IgD-negative memory B cell (primary cell): ENCODE measurements at regions not wholly inside any gene's neighbourhood (a gene's known extent, or its start where the extent isn't known, plus 50 kb on each side); places are given as distances from the start of the nearest gene placed in this dataset.
A peak's percentile ranks its signal among the peaks of the same experiment; 100 is the strongest.

Source experiments
- H3K27ac Mint-ChIP-seq, 3 donors: one replicate each; pipeline ENCODE4 v1.8.0; 2020 to 2022; ENCODE audit warnings: mild to moderate bottlenecking in 3 of 3, mixed read lengths in 3 of 3, moderate library complexity in 1 of 3
- H3K27me3 Mint-ChIP-seq: one replicate; pipeline ENCODE4 v1.8.0; 2021; ENCODE audit warnings: mixed read lengths
- H3K36me3 Mint-ChIP-seq: one replicate; pipeline ENCODE4 v1.8.0; 2020; ENCODE audit warnings: mild to moderate bottlenecking, mixed read lengths
- H3K4me1 Mint-ChIP-seq, 3 donors: one replicate each; pipeline ENCODE4 v1.8.0; 2020 to 2022; ENCODE audit warnings: mixed read lengths in 3 of 3, mild to moderate bottlenecking in 1 of 3
- H3K4me3 Mint-ChIP-seq, 4 donors: one replicate each; pipeline ENCODE4 v1.8.0; 2020 to 2022; ENCODE audit warnings: mild to moderate bottlenecking in 4 of 4, mixed read lengths in 4 of 4, moderate library complexity in 3 of 4
- H3K9me3 Mint-ChIP-seq, 3 donors: one replicate each; pipeline ENCODE4 v1.8.0; 2020 to 2021; ENCODE audit warnings: mixed read lengths in 3 of 3, mild to moderate bottlenecking in 1 of 3

DNA sequence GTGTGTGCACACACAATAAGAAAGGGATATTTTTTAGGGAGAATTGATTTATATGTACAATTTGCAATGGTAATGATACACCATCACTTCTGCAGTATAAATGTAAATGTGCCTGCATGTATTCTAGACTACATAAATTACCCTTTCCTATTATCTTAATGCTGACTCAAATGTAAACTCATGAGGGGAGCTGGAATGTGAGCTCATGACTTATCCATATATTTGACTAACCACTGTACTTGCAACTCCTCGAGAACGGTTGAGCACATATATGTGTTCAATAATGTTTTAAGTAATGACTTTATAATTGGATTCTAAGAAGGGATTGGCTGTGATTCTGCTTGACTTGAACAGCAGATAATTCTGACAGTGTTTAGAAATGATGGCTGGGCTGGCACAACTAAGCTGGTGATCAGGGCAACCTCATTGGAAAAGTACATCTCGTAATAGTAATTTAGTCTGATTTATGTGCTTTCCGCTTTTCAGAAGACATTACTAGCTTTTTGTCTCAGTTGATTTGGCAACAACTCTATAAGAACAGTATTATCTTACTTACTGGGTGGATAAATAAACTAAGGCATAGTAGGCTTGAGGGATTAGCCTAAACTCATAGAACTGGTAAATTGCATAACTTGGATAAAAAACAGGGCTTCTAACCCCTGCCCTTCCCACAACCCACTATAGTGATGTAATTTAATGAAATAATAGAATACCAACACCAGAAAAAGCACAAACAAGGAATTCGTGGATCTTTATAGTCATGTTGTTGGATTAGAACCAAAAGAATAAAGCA lies 130.2 kb upstream of the SPEF2 start:
- Mint-ChIP-seq H3K27ac (no peak overlapping the region), H3K4me1 (peaks cover 0 to 5% (median 2%) of the 10 kb centered on the region in 3 donors), H3K4me3 (no peak overlapping the region), H3K9me3 (no peaks in the 10 kb centered on the region), H3K36me3 (no peaks in the 10 kb centered on the region), H3K27me3 (no peaks in the 10 kb centered on the region)

DNA sequence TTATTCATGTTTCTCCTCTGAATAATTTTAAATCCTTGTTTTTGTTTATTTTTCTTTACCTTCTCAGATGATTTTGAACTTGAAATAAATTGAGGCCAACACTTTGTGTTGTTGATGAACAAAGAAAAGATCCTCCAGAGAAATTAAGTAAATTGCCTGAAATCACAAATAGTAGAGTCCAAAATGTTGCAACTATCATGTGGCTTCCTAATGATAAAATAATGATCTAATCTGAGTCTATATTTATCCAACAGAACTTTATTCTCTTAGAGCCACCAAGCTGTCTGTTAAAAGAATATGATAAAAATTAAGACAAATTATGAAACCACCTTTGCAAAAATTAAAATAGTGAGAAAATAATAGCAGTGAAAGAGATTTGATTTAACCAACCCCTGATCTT lies 132.2 kb upstream of the SPEF2 start:
- Mint-ChIP-seq H3K27ac (no peak overlapping the region), H3K27me3 (no peaks in the 10 kb centered on the region), H3K4me3 (no peak overlapping the region), H3K9me3 (no peaks in the 10 kb centered on the region), H3K4me1 (peaks cover 0 to 5% (median 2%) of the 10 kb centered on the region in 3 donors), H3K36me3 (no peaks in the 10 kb centered on the region)

DNA sequence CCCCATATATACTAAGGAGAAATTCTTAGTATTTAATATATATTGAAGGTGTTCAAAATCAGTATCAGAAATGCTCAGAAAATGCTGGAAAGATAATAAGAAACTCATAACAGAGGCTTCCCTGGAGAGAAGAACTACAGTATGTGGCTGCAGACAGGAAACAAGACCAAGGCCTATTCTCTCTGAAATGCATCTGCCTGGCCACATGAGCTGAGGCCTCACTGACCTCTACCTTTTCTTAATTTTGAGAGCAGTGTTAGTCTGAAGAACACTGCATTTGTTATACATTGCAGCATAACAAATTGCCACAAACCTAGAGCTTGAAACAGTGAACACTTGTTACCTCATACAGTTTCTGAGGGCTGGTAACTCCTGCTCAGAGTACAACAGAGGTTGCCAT lies 133.4 kb upstream of the SPEF2 start:
- no peak overlapping the region for H3K4me3 Mint-ChIP-seq
- peaks cover 4 to 13% (median 7%) of the 10 kb centered on the region in 3 donors for H3K4me1 Mint-ChIP-seq
- no peaks in the 10 kb centered on the region for H3K27me3 Mint-ChIP-seq
- no peak overlapping the region for H3K27ac Mint-ChIP-seq
- H3K9me3 Mint-ChIP-seq: peaks cover under 1 to 1% (median 1%) of the 10 kb centered on the region in 3 donors
- H3K36me3 Mint-ChIP-seq: no peaks in the 10 kb centered on the region

DNA sequence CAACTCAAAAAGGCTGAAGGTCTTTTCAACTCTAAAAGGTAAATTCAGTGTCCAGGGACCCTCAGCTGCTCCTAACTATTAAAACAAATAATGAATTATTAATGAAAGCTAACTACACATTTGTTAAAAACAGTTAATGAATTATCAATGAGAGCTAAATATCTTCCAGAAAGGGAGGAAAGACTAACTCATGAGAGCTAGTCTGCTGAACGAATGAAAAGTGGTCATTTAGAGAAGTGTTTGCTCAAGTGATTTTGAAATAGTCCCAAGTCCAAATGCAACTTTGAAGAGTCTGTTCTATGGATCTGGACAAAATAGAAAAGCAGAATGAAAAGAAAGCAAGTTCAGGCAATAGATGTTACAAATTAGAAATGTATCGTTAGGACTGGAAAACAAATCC lies 133.9 kb upstream of the SPEF2 start:
- H3K4me1 Mint-ChIP-seq: peaks cover 9 to 17% (median 10%) of the 10 kb centered on the region in 3 donors
- peaks cover 1 to 4% (median 2%) of the 10 kb centered on the region in 3 donors for H3K9me3 Mint-ChIP-seq
- no peak overlapping the region for H3K4me3 Mint-ChIP-seq
- H3K27me3 Mint-ChIP-seq: no peaks in the 10 kb centered on the region
- no peaks in the 10 kb centered on the region for H3K36me3 Mint-ChIP-seq
- H3K27ac Mint-ChIP-seq: no peak overlapping the region

DNA sequence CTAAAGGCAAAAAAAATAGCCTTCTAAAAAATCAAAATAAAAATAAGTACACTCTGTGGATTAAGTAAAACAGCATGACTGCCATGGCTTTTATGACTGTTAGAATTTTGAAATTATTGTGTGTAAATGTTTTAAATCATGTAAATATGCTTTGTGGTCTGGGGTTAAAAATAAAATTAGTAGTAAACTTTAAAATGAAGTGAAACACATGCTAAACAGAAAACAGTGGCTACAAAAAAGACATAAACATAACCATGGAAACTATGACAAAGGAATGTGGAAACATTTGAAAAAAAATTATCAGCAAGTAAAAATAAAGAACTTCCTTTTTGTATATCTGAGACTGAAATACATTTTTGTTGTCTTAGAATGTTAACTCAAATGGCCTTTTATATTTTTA lies 134.5 kb upstream of the SPEF2 start:
- Mint-ChIP-seq H3K4me3 (no peak overlapping the region), H3K27ac (no peak overlapping the region), H3K27me3 (no peaks in the 10 kb centered on the region), H3K9me3 (peaks cover 1 to 4% (median 2%) of the 10 kb centered on the region in 3 donors), H3K4me1 (peaks cover 9 to 17% (median 11%) of the 10 kb centered on the region in 3 donors), H3K36me3 (no peaks in the 10 kb centered on the region)

DNA sequence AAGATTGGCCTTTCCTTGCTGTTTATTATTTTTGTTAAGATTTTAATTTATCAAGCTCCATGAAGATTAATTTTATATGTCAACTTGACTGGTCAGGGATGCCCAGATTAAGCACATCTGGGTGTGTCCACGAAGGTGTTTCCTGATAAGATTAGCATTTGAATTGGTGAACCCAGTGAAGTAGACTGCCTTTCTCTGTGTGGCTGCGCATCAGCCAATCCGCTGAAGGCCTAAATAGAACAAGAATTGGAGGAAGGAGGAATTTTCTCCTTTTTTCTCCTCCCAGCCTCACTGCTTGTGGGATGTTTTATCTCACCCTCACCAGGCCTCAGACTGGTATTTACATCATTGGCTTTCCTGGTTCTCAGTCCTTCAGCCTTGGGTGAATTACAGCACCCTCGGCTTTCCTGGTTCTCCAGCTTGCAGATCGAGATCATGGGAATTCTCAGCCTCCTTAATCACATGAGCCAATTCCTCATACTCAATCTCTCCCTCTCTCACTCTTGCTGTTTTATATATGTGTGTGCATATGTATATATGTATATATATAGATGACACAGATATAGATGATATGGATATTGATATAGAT lies 135.4 kb upstream of the SPEF2 start:
- Mint-ChIP-seq H3K4me3 (no peak overlapping the region), H3K27me3 (no peaks in the 10 kb centered on the region), H3K27ac (no peak overlapping the region), H3K36me3 (no peaks in the 10 kb centered on the region), H3K4me1 (peaks cover 9 to 17% (median 11%) of the 10 kb centered on the region in 3 donors), H3K9me3 (peaks cover 1 to 4% (median 2%) of the 10 kb centered on the region in 3 donors)

DNA sequence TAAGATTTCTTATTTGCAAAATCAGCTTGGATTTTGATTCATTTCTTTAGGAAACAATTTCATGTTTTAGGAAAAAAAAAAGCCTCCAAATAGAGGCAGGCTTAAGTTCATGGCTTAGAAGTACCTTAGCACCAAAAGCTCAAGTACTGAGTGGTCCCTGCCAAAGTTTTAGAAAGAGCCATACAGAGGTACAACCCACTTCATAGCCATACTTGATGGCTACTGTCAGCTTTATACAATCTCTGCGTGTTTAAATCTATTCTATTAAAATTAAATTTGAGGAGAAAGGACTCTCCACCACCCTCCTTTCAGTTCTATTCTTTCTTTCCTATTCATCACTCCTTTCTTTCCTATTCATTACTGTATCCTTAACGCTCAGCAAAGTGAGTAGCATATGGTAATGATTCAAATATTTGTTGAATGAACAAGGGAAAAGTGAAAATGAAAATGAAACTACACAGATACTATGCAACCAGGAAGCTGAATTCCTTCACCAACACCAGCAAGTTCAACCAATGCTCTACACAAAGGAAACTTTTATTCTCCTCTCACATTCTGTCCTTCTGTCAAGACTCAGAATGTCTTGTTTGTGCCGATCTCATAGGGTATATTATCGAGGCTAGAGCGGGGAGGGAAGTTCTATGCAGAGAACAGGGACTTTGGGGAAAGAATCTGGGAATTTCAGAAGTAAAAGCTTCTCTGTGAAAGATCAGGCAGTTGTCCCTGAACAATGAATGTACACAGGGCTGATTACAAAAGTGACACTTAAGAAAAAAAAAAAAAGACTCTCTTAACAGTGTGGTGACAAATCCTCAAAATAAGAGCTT lies 138.6 kb upstream of the SPEF2 start:
- Mint-ChIP-seq H3K27ac (peak overlapping the region in 2 of 3 donors; percentile 42 to 43), H3K4me1 (peaks cover 9 to 17% (median 13%) of the 10 kb centered on the region in 3 donors), H3K27me3 (no peaks in the 10 kb centered on the region), H3K9me3 (peaks cover 1 to 4% (median 2%) of the 10 kb centered on the region in 3 donors), H3K36me3 (no peaks in the 10 kb centered on the region), H3K4me3 (peak overlapping the region in 3 of 4 donors; percentile 63 to 65 (median 63))

DNA sequence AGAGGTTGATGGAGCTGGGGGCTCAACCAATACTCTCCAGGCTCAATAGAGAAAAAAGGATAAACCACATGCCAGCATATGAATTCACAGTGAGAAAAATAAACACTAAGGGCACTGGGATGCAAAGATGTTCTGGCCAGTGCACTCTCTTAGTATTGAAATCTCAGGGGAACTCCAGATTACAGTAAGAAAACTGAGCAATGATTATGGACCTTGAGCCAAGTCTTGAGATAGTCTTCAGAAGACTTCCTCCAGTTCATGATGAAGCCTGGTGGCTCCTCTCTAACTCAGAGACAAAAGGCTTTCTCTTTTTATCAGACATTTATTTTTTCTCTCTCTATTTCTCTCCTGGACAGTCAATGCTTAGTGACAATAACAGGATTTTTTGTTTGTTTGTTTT lies 139.8 kb upstream of the SPEF2 start:
- Mint-ChIP-seq H3K4me1 (peaks cover 9 to 16% (median 13%) of the 10 kb centered on the region in 3 donors), H3K27me3 (peaks cover 2% of the 10 kb centered on the region), H3K36me3 (no peaks in the 10 kb centered on the region), H3K9me3 (peaks cover 1 to 4% (median 2%) of the 10 kb centered on the region in 3 donors), H3K4me3 (no peak overlapping the region), H3K27ac (no peak overlapping the region)

DNA sequence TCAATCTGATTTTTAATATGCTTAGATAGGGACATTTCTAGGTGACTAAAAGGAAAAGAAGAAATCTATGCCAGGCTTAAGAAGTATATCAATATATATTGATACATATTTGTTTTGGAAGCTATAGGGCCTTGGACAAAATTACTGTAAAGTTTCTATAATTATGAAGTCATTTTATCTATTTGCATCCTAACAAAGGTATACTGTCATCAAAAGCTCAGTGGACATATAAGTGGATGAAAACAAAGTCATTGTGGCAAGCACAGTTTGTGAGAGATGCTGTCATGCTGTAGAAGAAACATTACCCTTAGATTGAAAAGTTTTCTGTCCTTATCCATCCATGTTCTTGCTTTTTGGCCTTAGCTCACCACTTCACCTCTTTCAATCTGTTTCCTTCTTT lies 140.3 kb upstream of the SPEF2 start:
- Mint-ChIP-seq H3K27me3 (peaks cover 2% of the 10 kb centered on the region), H3K36me3 (no peaks in the 10 kb centered on the region), H3K4me3 (no peak overlapping the region), H3K27ac (no peak overlapping the region), H3K4me1 (peaks cover 9 to 12% (median 11%) of the 10 kb centered on the region in 3 donors), H3K9me3 (peaks cover 1 to 4% (median 2%) of the 10 kb centered on the region in 3 donors)

DNA sequence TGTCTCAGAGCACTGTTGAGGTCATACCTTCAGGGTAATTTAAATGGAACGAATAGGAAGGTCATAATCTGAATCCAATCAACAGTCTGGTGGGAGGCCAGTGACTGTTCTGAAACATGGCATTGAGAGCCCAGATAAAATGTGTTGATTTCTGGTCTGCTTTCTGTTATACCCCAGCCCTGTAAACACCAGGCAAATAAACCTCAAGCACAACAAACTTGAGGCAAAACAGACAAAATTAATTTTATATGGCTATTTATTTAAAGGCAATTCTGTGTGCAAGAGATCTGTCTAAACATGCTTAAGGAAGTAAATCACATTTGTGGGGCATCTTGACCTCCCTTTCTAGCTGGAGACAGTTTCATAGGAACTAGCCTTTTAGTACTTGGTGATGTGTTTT lies 140.9 kb upstream of the SPEF2 start:
- H3K4me1 Mint-ChIP-seq: peaks cover 9 to 12% (median 11%) of the 10 kb centered on the region in 3 donors
- H3K27ac Mint-ChIP-seq: no peak overlapping the region
- no peaks in the 10 kb centered on the region for H3K36me3 Mint-ChIP-seq
- H3K9me3 Mint-ChIP-seq: peaks cover 1 to 4% (median 2%) of the 10 kb centered on the region in 3 donors
- H3K27me3 Mint-ChIP-seq: peaks cover 2% of the 10 kb centered on the region
- no peak overlapping the region for H3K4me3 Mint-ChIP-seq

DNA sequence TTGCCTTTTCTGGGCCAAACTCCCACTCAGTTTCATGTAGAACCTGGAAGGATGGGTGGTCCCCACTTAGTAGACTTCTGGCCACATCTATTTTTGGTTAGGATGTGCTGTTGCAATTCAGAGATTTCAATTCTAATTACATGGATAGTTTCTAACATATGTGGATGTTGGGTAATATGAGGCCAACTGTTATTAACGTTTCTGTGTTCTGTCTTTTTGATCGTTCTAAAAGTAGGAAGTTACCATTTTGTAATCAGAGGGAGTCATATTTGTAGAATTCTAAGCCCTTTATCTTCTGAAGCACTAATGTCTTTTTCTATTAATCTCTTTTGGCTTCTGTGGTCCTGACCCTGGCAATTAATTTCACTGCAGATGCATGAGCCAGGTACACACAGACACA lies 141.6 kb upstream of the SPEF2 start:
- Mint-ChIP-seq H3K27me3 (peaks cover 2% of the 10 kb centered on the region), H3K36me3 (no peaks in the 10 kb centered on the region)

DNA sequence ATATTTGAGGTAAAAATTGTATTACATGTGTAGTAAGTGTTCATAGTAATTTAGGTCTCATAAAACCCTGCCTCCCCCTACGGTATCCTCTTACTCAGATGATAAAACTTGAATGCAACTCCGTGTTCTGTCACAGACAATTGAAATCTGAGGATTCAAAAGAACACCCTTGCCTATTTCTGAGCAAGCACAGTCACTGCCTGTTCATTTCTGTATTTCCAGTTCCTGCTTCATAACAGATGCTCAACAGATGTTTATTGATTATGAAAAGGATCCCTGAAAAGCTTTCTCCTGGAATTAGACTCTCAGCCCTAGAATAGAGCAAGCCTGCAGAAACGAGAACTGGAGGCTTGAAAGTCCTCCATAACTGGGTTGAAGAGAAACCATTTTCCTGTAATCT lies 144.1 kb upstream of the SPEF2 start:
- H3K4me3 Mint-ChIP-seq: no peak overlapping the region
- H3K27ac Mint-ChIP-seq: no peak overlapping the region
- peaks cover 0 to 3% (median 0%) of the 10 kb centered on the region in 3 donors for H3K4me1 Mint-ChIP-seq
- peaks cover 2% of the 10 kb centered on the region for H3K27me3 Mint-ChIP-seq
- H3K9me3 Mint-ChIP-seq: no peaks in the 10 kb centered on the region
- no peaks in the 10 kb centered on the region for H3K36me3 Mint-ChIP-seq

More for the DNA sequence above, 141.6 kb upstream of the SPEF2 start:
- Mint-ChIP-seq H3K4me1 (peaks cover 9 to 12% (median 11%) of the 10 kb centered on the region in 3 donors), H3K4me3 (no peak overlapping the region), H3K9me3 (peaks cover 1 to 4% (median 2%) of the 10 kb centered on the region in 3 donors), H3K27ac (no peak overlapping the region)

DNA sequence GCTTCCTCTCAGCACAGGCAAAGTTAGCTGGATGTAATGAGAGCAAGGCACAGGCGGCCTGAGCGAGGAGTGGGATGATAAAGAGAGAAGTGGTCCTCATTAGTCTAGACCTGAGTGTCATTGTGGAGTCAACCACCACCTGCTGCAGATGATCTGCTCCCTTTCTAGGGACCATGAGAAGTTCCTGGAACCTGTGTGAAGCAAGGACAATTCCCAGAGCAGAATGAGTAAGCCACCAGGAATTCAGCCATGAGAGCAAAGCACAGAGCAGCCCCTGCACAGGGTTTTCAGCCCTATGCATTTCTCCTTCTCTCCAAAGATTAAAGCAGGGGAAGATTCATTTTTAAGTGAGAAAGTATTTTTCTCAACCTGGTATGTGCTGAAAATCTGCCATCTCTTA lies 146.8 kb upstream of the SPEF2 start:
- Mint-ChIP-seq H3K4me3 (no peak overlapping the region), H3K27me3 (peaks cover 2% of the 10 kb centered on the region), H3K9me3 (no peaks in the 10 kb centered on the region), H3K27ac (no peak overlapping the region), H3K4me1 (peaks cover 0 to 2% (median 0%) of the 10 kb centered on the region in 3 donors), H3K36me3 (no peaks in the 10 kb centered on the region)

DNA sequence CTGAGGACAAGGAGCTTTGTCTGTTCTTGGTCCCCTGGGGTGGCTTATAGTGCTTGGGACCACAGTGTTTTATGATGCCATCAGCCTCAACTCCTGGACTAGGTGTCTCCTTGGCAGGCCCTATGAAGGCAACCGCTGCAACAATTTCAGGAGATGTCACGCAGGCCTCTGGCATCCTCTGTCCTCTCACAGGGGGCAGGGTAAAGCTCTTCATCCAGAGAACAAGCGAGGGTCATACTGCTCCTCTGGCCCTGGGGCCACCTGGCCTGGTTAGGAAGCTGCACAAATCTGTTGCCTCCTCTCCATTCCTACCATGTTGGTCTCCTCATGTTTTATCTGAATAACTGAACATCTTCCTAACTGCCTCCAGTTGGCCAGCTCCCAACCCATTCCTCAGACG lies 148.9 kb upstream of the SPEF2 start:
- no peaks in the 10 kb centered on the region for H3K4me1 Mint-ChIP-seq
- H3K27ac Mint-ChIP-seq: no peak overlapping the region
- peaks cover 2% of the 10 kb centered on the region for H3K27me3 Mint-ChIP-seq
- no peak overlapping the region for H3K4me3 Mint-ChIP-seq
- peaks cover 0 to 5% (median 0%) of the 10 kb centered on the region in 3 donors for H3K9me3 Mint-ChIP-seq
- H3K36me3 Mint-ChIP-seq: no peaks in the 10 kb centered on the region

DNA sequence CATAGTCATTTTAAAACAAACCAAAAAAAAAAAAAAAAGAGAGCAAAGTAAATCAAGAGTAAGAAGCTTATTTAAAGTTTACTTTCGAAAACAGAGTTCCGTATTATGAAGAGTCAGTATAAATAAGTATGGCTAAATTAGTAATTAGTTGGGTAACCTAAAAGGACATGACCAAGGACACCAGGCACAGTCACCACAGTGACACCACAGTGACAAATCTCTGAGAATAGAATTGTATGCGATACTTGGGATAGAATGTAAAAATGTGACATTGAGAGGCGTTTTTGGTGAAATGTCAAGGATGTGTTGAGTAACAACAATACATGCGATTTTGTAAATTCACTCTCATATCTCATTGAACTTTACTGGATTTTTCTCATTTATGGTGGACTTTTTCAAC lies 150.9 kb upstream of the SPEF2 start:
- Mint-ChIP-seq H3K27me3 (no peaks in the 10 kb centered on the region), H3K4me3 (no peak overlapping the region), H3K9me3 (peaks cover 0 to 5% (median 0%) of the 10 kb centered on the region in 3 donors), H3K4me1 (no peaks in the 10 kb centered on the region), H3K36me3 (no peaks in the 10 kb centered on the region), H3K27ac (no peak overlapping the region)
